Neural cell (in vitro differentiated cells): ENCODE measurements at regions not wholly inside any gene's neighbourhood (a gene's known extent, or its start where the extent isn't known, plus 50 kb on each side); places are given as distances from the start of the nearest gene placed in this dataset.

Experiments
- H2AFZ ChIP-seq: fragments of 200-600, 300-800 bp; sonication (generic), shearing (Covaris generic); 2 replicates; pipeline ENCODE4 v1.6.0; 2014; ENCODE audit warnings: low read depth, mild to moderate bottlenecking, antibody characterized with exemption, low read length, moderate library complexity
- H3F3A ChIP-seq: fragments of 200-600 bp; shearing (Covaris generic); 2 replicates; pipeline ENCODE4 v1.6.1; 2016; ENCODE audit warnings: mild to moderate bottlenecking, moderate library complexity, mixed read lengths, antibody characterized with exemption, low read length; ENCODE audit not compliant: insufficient read depth, poor library complexity, severe bottlenecking
- H3K27ac ChIP-seq: fragments of 200-600, 300-800 bp; sonication (generic), shearing (Covaris generic); 2 replicates; pipeline ENCODE4 v1.5.1; 2014; ENCODE audit warnings: mild to moderate bottlenecking, low read length, moderate library complexity
- H3K27me3 ChIP-seq: fragments of 300-800, 200-600 bp; sonication (generic), shearing (Covaris generic); 2 replicates; pipeline ENCODE4 v1.6.0; 2014; ENCODE audit warnings: mild to moderate bottlenecking, low read depth, low read length, moderate library complexity; ENCODE audit not compliant: insufficient read depth
- H3K36me3 ChIP-seq: fragments of 300-800, 200-600 bp; sonication (generic), shearing (Covaris generic); 2 replicates; pipeline ENCODE4 v1.5.1; 2014; ENCODE audit warnings: mild to moderate bottlenecking, antibody characterized with exemption, low read length, moderate library complexity; ENCODE audit not compliant: insufficient read depth
- H3K4me2 ChIP-seq: fragments of 300-800, 200-600 bp; sonication (generic), shearing (Covaris generic); 2 replicates; pipeline ENCODE4 v1.6.0; 2014; ENCODE audit warnings: mild to moderate bottlenecking, low read length
- H3K4me3 ChIP-seq: fragments of 300-800, 200-600 bp; sonication (generic), shearing (Covaris generic); 2 replicates; pipeline ENCODE4 v1.5.1; 2014; ENCODE audit warnings: mild to moderate bottlenecking, low read length, moderate library complexity
- H3K79me2 ChIP-seq: fragments of 200-600 bp; shearing (Covaris generic); replicated peaks from 2 replicates; pipeline ENCODE4 v1.6.0; 2014; ENCODE audit warnings: mild to moderate bottlenecking, low read length, moderate library complexity; ENCODE audit not compliant: insufficient read depth
- H3K9ac ChIP-seq: fragments of 300-800, 200-600 bp; sonication (generic), shearing (Covaris generic); 2 replicates; pipeline ENCODE4 v1.6.1; 2016; ENCODE audit warnings: mild to moderate bottlenecking, low read length, mixed read lengths
- H3K9me2 ChIP-seq: fragments of 200-600 bp; shearing (Covaris generic); 2 replicates; pipeline ENCODE4 v1.6.1; 2016; ENCODE audit warnings: mild to moderate bottlenecking, low read length, mixed read lengths; ENCODE audit not compliant: insufficient read depth
- H3K9me3 ChIP-seq: fragments of 200-600, 300-800 bp; sonication (generic), shearing (Covaris generic); 2 replicates; pipeline ENCODE4 v1.6.1; 2016; ENCODE audit warnings: mild to moderate bottlenecking, mixed run types, low read length, moderate library complexity, mixed read lengths
- H4K20me1 ChIP-seq: fragments of 200-600 bp; shearing (Covaris generic); 2 replicates; pipeline ENCODE4 v1.6.1; 2016; ENCODE audit warnings: mild to moderate bottlenecking, mixed run types; ENCODE audit not compliant: insufficient read depth
- CTCF ChIP-seq: fragments of 450-650 bp; IDR thresholded peaks from 2 replicates; pipeline ENCODE4 v1.5.1; 2014; ENCODE audit warnings: antibody characterized with exemption, mild to moderate bottlenecking, moderate library complexity; ENCODE audit not compliant: poor library complexity, severe bottlenecking
- EP300 ChIP-seq: fragments of 450-650 bp; conservative IDR thresholded peaks from 2 replicates; pipeline ENCODE4 v1.6.1; 2014; ENCODE audit warnings: antibody characterized with exemption, mild to moderate bottlenecking, moderate library complexity; ENCODE audit not compliant: poor library complexity, severe bottlenecking
- EZH2 ChIP-seq: fragments of 200-600, 300-800 bp; shearing (Covaris generic), sonication (generic); IDR thresholded peaks from 2 replicates; pipeline ENCODE4 v1.6.1; 2014; ENCODE audit warnings: antibody characterized with exemption, low read length, borderline replicate concordance, mild to moderate bottlenecking; ENCODE audit not compliant: insufficient read depth, poor library complexity, severe bottlenecking
- MXI1 ChIP-seq: fragments of 450-650 bp; conservative IDR thresholded peaks from 2 replicates; pipeline ENCODE4 v1.6.1; 2014; ENCODE audit warnings: antibody characterized with exemption, mild to moderate bottlenecking; ENCODE audit not compliant: poor library complexity, severe bottlenecking
- POLR2AphosphoS5 ChIP-seq: IDR thresholded peaks from 2 replicates; pipeline ENCODE4 v1.6.1; 2012
- RAD21 ChIP-seq: fragments of 450-650 bp; conservative IDR thresholded peaks from 2 replicates; pipeline ENCODE4 v1.6.1; 2014; ENCODE audit warnings: antibody characterized with exemption, mild to moderate bottlenecking, moderate library complexity
- REST ChIP-seq: IDR thresholded peaks from 2 replicates; pipeline ENCODE4 v1.6.1; 2012; ENCODE audit warnings: borderline replicate concordance
- SMC3 ChIP-seq: fragments of 450-650 bp; conservative IDR thresholded peaks from 2 replicates; pipeline ENCODE4 v1.6.1; 2014; ENCODE audit warnings: antibody characterized with exemption, mild to moderate bottlenecking, moderate library complexity; ENCODE audit not compliant: poor library complexity
- TAF1 ChIP-seq: IDR thresholded peaks from 2 replicates; pipeline ENCODE4 v1.6.1; 2012; ENCODE audit warnings: low read depth

GRCh38 chr4:84325625-84326024 is 173.5 kb downstream of the NKX6-1 start:
- Histone ChIP-seq H3K4me3 (no peak overlapping the region), H3K36me3 (no peaks in the 10 kb centered on the region), H3K27me3 (no peaks in the 10 kb centered on the region), H3K79me2 (no peaks in the 10 kb centered on the region), H3K9me2 (no peaks in the 10 kb centered on the region), H2AFZ (no peak overlapping the region), H3K9me3 (no peaks in the 10 kb centered on the region), H3K27ac (no peak overlapping the region), H3K4me2 (no peak overlapping the region), H3K9ac (no peak overlapping the region), H3F3A (no peaks in the 10 kb centered on the region), H4K20me1 (no peaks in the 10 kb centered on the region)
- TF ChIP-seq MXI1: no peak
- no peak for TF ChIP-seq CTCF
- no peak for TF ChIP-seq REST
- TF ChIP-seq TAF1: no peak
- TF ChIP-seq RAD21: no peak
- no peak for TF ChIP-seq SMC3
- TF ChIP-seq EZH2: no peak
- no peak for TF ChIP-seq EP300
- TF ChIP-seq POLR2AphosphoS5: no peak

- Histone ChIP-seq H3K9ac (no peak overlapping the region), H3K9me2 (no peaks in the 10 kb centered on the region), H3K9me3 (no peaks in the 10 kb centered on the region), H3K27me3 (no peaks in the 10 kb centered on the region), H4K20me1 (no peaks in the 10 kb centered on the region), H2AFZ (no peak overlapping the region), H3K36me3 (no peaks in the 10 kb centered on the region), H3K4me2 (no peak overlapping the region), H3K27ac (no peak overlapping the region), H3K79me2 (no peaks in the 10 kb centered on the region), H3K4me3 (no peak overlapping the region), H3F3A (no peaks in the 10 kb centered on the region)
- TF ChIP-seq SMC3 (no peak), MXI1 (no peak), RAD21 (no peak), POLR2AphosphoS5 (no peak), CTCF (no peak), REST (no peak), TAF1 (no peak)
Measured at GRCh38 chr4:84324303-84325245, 174.5 kb downstream of the NKX6-1 start.
